Upper lobe of left lung (tissue), 6 donors: ENCODE measurements at regions not wholly inside any gene's neighbourhood (a gene's known extent, or its start where the extent isn't known, plus 50 kb on each side); places are given as distances from the start of the nearest gene placed in this dataset.

ENCODE experiments used
- ATAC-seq, 2 donors: fragments of 200-7000 bp; cut with Tn5 transposase; one replicate each; pipeline ENCODE4 v1.9.1; 2022; ENCODE audit warnings: mild to moderate bottlenecking in 2 of 2, moderate library complexity in 2 of 2; ENCODE audit not compliant: low FRiP score in 2 of 2
- DNase-seq, 2 donors: peaks; one replicate each; pipeline ENCODE4 v3.0.0-alpha.2; 2019 to 2020
- H3K27ac ChIP-seq, 4 donors: fragments of 200-600 bp; sonication (generic); one replicate each; pipeline ENCODE4 v1.5.1; 2016 to 2019
- H3K27me3 ChIP-seq, 4 donors: fragments of 200-600 bp; sonication (generic); one replicate each; pipeline ENCODE4 v1.5.1; 2017 to 2019
- H3K36me3 ChIP-seq, 4 donors: fragments of 200-600 bp; sonication (generic); one replicate each; pipeline ENCODE4 v1.5.1; 2016 to 2019
- H3K4me1 ChIP-seq, 4 donors: fragments of 200-600 bp; sonication (generic); one replicate each; pipeline ENCODE4 v1.5.1; 2018 to 2019
- H3K4me3 ChIP-seq, 4 donors: fragments of 200-600 bp; sonication (generic); one replicate each; pipeline ENCODE4 v1.5.1; 2017 to 2019; ENCODE audit warnings: mild to moderate bottlenecking in 2 of 4, moderate library complexity in 1 of 4
- H3K9me3 ChIP-seq, 4 donors: fragments of 200-600 bp; sonication (generic); one replicate each; pipeline ENCODE4 v1.5.1; 2018 to 2019
- EP300 ChIP-seq, 4 donors: sonication (generic); formaldehyde crosslinking; IDR thresholded peaks; one replicate each; pipeline ENCODE4 v1.5.1; 2017; ENCODE audit warnings: antibody characterized with exemption in 4 of 4, control low read depth in 2 of 4
- POLR2A ChIP-seq, 4 donors: fragments of 450-650 bp; IDR thresholded peaks; one replicate each; pipeline ENCODE4 v1.5.1; 2016 to 2017; ENCODE audit warnings: antibody characterized with exemption in 4 of 4, mild to moderate bottlenecking in 2 of 4
- POLR2AphosphoS5 ChIP-seq, 2 donors: sonication (generic); formaldehyde crosslinking; IDR thresholded peaks; one replicate each; pipeline ENCODE4 v1.5.1; 2017; ENCODE audit warnings: antibody characterized with exemption in 2 of 2
- WGBS, 2 donors: methylation state at CpG; one replicate each; pipeline ENCODE4 v1.1.5; 2017 to 2018; 5-methylcytosine and 5-hydroxymethylcytosine counted together
- TF ChIP-seq, protein P1 (sequence below), 6 experiments: fragments of 450-650 bp in 4 of 6; fragments of 200-600 bp in 2 of 6; sonication (generic) in 2 of 6; IDR thresholded peaks; one replicate each; pipeline ENCODE4 v1.5.1; 2016 to 2019; ENCODE audit warnings: antibody characterized with exemption in 6 of 6
- donor health status: DM: no; HTN: no; CAD: no; lungs with moderate emphysema.
- donor health status: DM: no; HTN: yes; CAD: no; lungs with severe emphysema.

DNA sequence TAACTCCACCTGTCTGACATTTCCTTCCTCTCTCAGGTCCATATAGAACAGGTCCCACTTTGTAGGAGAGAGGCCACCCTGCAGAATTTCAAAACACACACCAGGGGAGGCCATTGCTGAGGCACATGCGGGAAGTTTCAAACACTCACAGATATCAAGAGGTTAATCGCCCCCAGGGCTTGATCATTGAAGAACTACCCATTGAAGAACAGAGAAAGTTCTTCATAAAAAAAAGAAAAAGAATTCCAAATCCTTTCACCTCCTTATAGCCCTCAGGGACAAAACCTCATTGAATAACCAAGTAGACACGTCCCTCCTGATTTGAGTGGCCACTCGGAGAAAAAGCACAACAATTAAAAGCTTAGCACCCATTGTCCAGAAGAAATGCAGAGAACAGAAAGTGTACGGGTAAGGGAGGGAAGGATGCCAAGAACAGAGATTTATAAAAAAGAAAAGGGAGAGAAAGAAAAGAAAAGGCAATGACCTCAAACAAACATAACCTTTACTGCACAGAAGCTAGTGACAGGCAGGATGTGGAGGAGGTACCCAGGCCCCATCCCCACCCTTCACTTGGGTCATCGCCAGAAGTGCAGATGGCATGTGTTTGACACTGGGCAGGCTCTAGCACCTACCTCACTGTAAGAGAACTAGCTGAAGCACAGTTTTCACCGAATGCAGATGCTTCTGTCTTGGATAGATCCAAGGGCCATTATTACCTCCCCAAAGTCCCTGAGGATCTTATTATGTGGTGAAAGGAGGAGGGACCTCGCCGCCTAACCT, 112.3 kb upstream of the HES1 start:
- no peak for ATAC-seq
- TF ChIP-seq EP300 (IDR thresholded peaks at IDR 0.05) (no peak), POLR2AphosphoS5 (IDR thresholded peaks at IDR 0.05) (no peak), POLR2A (IDR thresholded peaks at IDR 0.05) (no peak)
- TF ChIP-seq, protein P1, sequence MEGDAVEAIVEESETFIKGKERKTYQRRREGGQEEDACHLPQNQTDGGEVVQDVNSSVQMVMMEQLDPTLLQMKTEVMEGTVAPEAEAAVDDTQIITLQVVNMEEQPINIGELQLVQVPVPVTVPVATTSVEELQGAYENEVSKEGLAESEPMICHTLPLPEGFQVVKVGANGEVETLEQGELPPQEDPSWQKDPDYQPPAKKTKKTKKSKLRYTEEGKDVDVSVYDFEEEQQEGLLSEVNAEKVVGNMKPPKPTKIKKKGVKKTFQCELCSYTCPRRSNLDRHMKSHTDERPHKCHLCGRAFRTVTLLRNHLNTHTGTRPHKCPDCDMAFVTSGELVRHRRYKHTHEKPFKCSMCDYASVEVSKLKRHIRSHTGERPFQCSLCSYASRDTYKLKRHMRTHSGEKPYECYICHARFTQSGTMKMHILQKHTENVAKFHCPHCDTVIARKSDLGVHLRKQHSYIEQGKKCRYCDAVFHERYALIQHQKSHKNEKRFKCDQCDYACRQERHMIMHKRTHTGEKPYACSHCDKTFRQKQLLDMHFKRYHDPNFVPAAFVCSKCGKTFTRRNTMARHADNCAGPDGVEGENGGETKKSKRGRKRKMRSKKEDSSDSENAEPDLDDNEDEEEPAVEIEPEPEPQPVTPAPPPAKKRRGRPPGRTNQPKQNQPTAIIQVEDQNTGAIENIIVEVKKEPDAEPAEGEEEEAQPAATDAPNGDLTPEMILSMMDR (IDR thresholded peaks at IDR 0.05), result no peak
- no peak for DNase-seq
- no peaks in the 10 kb centered on the region for H3K27me3 ChIP-seq
- H3K4me3 ChIP-seq, result no peak overlapping the region
- 66 to 77% methylated on average over 9 of the region's 9 CpGs for WGBS, 2 donors
- H3K9me3 ChIP-seq, result no peaks in the 10 kb centered on the region
- H3K27ac ChIP-seq, result no peak overlapping the region
- no peaks in the 10 kb centered on the region for H3K36me3 ChIP-seq
- H3K4me1 ChIP-seq, result no peaks in the 10 kb centered on the region

DNA sequence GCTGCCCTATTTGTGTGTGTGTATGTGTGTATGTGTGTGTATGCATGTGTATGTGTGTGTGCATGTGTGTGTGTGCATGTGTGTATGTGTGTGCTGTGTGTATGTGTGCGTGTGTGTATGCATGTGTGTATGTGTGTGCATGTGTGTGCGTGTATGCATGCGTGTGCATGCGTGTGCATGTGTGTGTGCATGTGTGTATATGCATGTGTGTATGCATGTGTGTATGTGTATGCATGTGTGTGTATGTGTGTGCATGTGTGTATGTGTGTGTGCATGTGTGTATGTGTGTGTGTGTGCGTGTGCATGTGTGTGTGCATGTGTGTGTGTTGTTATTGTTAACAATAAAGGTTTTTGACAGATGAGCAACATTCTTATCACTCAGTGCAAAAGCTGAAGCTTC, 110.8 kb upstream of the HES1 start:
- DNase-seq (no peak), ATAC-seq (peak in 1 of 2 donors; percentile 21)
- H3K27me3 ChIP-seq, result no peaks in the 10 kb centered on the region
- H3K4me3 ChIP-seq, result no peak overlapping the region
- no peaks in the 10 kb centered on the region for H3K36me3 ChIP-seq
- TF ChIP-seq POLR2A (IDR thresholded peaks at IDR 0.05), result no peak
- TF ChIP-seq POLR2AphosphoS5 (IDR thresholded peaks at IDR 0.05), result no peak
- TF ChIP-seq EP300 (IDR thresholded peaks at IDR 0.05), result no peak
- TF ChIP-seq, protein P1 (IDR thresholded peaks at IDR 0.05), result no peak
- no peaks in the 10 kb centered on the region for H3K9me3 ChIP-seq
- H3K27ac ChIP-seq, result no peak overlapping the region
- WGBS, 2 donors, result 84 to 100% methylated on average over 5 of the region's 5 CpGs
- H3K4me1 ChIP-seq, result no peaks in the 10 kb centered on the region

DNA sequence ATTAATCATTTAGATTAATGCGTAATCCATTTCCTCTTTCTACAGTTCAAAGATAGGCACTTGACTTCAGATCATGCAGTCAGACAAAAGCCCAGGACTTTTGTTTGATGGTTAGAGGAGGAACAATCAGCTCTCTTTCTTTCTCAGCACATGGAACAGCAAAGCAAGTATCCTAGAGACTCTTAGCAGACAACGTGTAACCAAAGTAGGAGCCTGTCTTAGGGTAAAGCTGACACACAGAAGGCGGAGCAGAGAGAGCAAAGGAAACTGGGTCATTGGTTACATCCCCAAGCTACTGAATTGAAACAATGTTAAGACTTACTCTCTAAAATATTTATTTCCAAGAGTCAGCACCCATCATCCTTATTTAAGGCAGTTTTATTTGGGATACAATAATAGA, 110.0 kb upstream of the HES1 start:
- DNase-seq (no peak), ATAC-seq (no peak)
- 78 to 81% methylated on average over 3 of the region's 3 CpGs for WGBS, 2 donors
- Histone ChIP-seq H3K36me3 (no peaks in the 10 kb centered on the region), H3K9me3 (no peaks in the 10 kb centered on the region), H3K4me1 (no peaks in the 10 kb centered on the region), H3K27me3 (no peaks in the 10 kb centered on the region), H3K4me3 (no peak overlapping the region), H3K27ac (no peak overlapping the region)
- TF ChIP-seq POLR2AphosphoS5 (IDR thresholded peaks at IDR 0.05) (no peak), EP300 (IDR thresholded peaks at IDR 0.05) (no peak), POLR2A (IDR thresholded peaks at IDR 0.05) (no peak)
- TF ChIP-seq, protein P1 (IDR thresholded peaks at IDR 0.05), result no peak

DNA sequence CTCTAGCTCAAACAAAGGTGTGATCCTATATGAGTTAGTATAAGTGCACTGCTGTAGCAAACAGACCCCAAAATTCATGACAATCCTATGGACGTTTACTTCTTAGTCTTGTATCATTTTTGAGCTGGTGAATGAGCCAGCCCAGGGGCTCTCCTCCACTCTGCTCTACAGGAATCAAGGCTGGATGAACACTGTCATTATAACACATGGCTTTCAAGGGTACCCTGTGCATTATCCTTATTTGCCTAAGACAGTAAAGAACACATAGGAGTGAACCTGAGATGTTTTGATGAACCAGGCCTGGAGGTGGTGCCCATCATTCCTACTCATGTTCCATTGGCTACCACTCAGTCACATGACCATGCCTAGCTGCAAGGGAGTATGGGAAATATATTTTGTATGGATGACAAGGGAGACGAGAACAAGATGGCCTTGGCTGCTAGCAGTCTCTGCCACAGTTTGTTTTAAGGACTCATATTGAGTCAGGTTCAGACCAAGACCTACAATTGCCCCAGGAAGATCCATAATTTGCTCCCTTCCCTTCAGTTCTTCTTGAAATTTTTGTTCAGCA, 107.4 kb upstream of the HES1 start:
- Histone ChIP-seq H3K27me3 (no peaks in the 10 kb centered on the region), H3K4me1 (peaks cover 0 to 7% (median 0%) of the 10 kb centered on the region in 4 donors), H3K27ac (no peak overlapping the region), H3K36me3 (no peaks in the 10 kb centered on the region), H3K4me3 (no peak overlapping the region), H3K9me3 (no peaks in the 10 kb centered on the region)
- no peak for DNase-seq
- ATAC-seq, result no peak
- TF ChIP-seq POLR2A (IDR thresholded peaks at IDR 0.05) (no peak), EP300 (IDR thresholded peaks at IDR 0.05) (no peak), POLR2AphosphoS5 (IDR thresholded peaks at IDR 0.05) (no peak)
- TF ChIP-seq, protein P1 (IDR thresholded peaks at IDR 0.05), result no peak
- WGBS, 2 donors, result 93% methylated on average over 2 of the region's 2 CpGs

DNA sequence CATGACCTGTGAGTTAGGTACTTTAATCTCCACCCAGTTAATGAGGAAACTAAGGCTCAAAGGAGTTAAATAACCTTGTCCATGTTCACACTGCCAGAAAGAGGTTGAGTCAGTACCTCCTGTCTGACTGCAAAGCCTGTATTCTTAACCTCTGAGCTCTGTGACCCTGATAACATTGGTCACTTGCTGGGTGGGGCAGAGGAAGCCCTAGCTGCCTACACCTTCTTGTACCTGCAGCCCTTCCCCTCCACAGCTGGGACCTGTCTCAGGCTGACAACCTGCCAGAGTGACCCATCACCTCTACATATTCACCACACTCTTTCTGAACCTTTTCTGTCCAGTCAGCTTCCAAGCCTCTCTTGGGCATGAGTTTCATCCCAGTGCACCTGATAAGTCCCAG, 106.1 kb upstream of the HES1 start:
- no peak for ATAC-seq
- no peak for TF ChIP-seq POLR2A (IDR thresholded peaks at IDR 0.05)
- TF ChIP-seq, protein P1 (IDR thresholded peaks at IDR 0.05), result no peak
- no peak for TF ChIP-seq EP300 (IDR thresholded peaks at IDR 0.05)
- no peak for TF ChIP-seq POLR2AphosphoS5 (IDR thresholded peaks at IDR 0.05)
- H3K36me3 ChIP-seq, result no peaks in the 10 kb centered on the region
- DNase-seq, result no peak
- H3K4me1 ChIP-seq, result peaks cover 0 to 7% (median 6%) of the 10 kb centered on the region in 4 donors
- H3K4me3 ChIP-seq, result no peak overlapping the region
- no peak overlapping the region for H3K27ac ChIP-seq
- no peaks in the 10 kb centered on the region for H3K27me3 ChIP-seq
- H3K9me3 ChIP-seq, result no peaks in the 10 kb centered on the region
